GM19452 (cell line): ENCODE measurements at regions not wholly inside any gene's neighbourhood (a gene's known extent, or its start where the extent isn't known, plus 50 kb on each side); places are given as distances from the start of the nearest gene placed in this dataset.
"Not testable (repeated sequence)": the region's sequence is repeated elsewhere in the genome, so short reads cannot be mapped to it uniquely, and the experiment has no call there.

Source experiments
- ATAC-seq: cut with Tn5 transposase; IDR thresholded peaks from one replicate; pipeline ENCODE4 v1.9.1; 2021; ENCODE audit not compliant: unreplicated experiment

GRCh38 chr7:149992366-149992765 lies 118.6 kb downstream of the ATP6V0E2 start:
- not testable (repeated sequence) for ATAC-seq

GRCh38 chr7:149995369-149996026 lies 121.7 kb downstream of the ATP6V0E2 start:
- not testable (repeated sequence) for ATAC-seq

GRCh38 chr7:150000780-150001599 lies 127.2 kb downstream of the ATP6V0E2 start:
- not testable (repeated sequence) for ATAC-seq

- ATAC-seq: no peak
Measured at GRCh38 chr7:150003304-150003810, 129.6 kb downstream of the ATP6V0E2 start.

- not testable (repeated sequence) for ATAC-seq
Measured at GRCh38 chr7:150003973-150004372, 130.2 kb downstream of the ATP6V0E2 start.

GRCh38 chr7:150004843-150005242 lies 131.1 kb downstream of the ATP6V0E2 start:
- ATAC-seq: not testable (repeated sequence)

- ATAC-seq: not testable (repeated sequence)
Measured at GRCh38 chr7:150009620-150010303, 136.0 kb downstream of the ATP6V0E2 start.

GRCh38 chr7:150016651-150017189 lies 143.0 kb downstream of the ATP6V0E2 start:
- ATAC-seq: not testable (repeated sequence)

GRCh38 chr7:150020210-150020609 lies 146.4 kb downstream of the ATP6V0E2 start:
- ATAC-seq: not testable (repeated sequence)

- not testable (repeated sequence) for ATAC-seq
Measured at GRCh38 chr7:150024550-150025490, 151.1 kb downstream of the ATP6V0E2 start.

GRCh38 chr7:150025802-150026201 lies 152.0 kb downstream of the ATP6V0E2 start:
- ATAC-seq: not testable (repeated sequence)

- not testable (repeated sequence) for ATAC-seq
Measured at GRCh38 chr7:150028344-150029012, 154.7 kb downstream of the ATP6V0E2 start.

GRCh38 chr7:150029013-150029389 lies 155.2 kb downstream of the ATP6V0E2 start:
- ATAC-seq: not testable (repeated sequence)

GRCh38 chr7:150031733-150032132 lies 158.0 kb downstream of the ATP6V0E2 start:
- not testable (repeated sequence) for ATAC-seq

GRCh38 chr7:150033711-150034110 lies 159.9 kb downstream of the ATP6V0E2 start:
- not testable (repeated sequence) for ATAC-seq

- not testable (repeated sequence) for ATAC-seq
Measured at GRCh38 chr7:150035769-150036168, 162.0 kb downstream of the ATP6V0E2 start.

- not testable (repeated sequence) for ATAC-seq
Measured at GRCh38 chr7:150039061-150039460, 165.3 kb downstream of the ATP6V0E2 start.

- not testable (repeated sequence) for ATAC-seq
Measured at GRCh38 chr7:150042281-150042680, 168.5 kb downstream of the ATP6V0E2 start.

GRCh38 chr7:150044771-150045170 lies 171.0 kb downstream of the ATP6V0E2 start:
- not testable (repeated sequence) for ATAC-seq
